ENCODE measurements at regions not wholly inside any gene's neighbourhood (a gene's known extent, or its start where the extent isn't known, plus 50 kb on each side); places are given as distances from the start of the nearest gene placed in this dataset.

DNA sequence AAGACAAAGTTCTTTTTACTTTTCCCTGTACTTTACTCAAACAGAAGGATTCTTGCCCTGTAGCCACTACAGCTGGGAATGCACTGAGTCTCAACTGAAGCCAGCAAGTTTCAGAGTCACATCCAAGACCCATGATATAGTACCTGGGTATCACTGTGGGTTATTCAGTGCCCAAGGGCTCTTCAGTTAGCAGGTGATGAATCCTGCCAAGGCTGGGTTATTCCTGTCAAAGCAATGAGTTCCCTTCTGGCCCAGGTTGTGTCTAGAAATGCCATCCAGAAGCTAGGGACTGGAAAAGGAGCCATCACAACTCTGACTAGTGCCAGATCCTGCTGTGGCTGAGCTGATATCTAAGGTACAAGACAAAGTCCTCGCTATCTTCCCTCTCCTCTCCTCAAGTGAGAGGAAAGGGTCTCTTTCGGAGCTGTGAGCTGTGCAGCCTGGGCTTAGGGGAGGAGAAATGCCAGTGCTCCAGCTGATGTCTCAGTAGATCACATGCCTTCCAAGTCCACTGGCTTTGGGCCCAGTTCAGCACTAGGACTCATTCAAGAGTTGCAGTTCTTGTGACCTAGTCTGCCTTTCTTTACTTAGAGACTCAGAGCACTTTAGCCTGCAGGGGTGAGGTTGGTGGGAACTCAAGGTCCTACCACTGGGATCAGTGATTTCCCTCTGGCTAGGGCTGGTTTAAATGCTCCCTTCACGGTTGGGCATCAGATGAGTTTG, 369.4 kb downstream of the TBX15 start (continued):
- TF ChIP-seq, protein P1, sequence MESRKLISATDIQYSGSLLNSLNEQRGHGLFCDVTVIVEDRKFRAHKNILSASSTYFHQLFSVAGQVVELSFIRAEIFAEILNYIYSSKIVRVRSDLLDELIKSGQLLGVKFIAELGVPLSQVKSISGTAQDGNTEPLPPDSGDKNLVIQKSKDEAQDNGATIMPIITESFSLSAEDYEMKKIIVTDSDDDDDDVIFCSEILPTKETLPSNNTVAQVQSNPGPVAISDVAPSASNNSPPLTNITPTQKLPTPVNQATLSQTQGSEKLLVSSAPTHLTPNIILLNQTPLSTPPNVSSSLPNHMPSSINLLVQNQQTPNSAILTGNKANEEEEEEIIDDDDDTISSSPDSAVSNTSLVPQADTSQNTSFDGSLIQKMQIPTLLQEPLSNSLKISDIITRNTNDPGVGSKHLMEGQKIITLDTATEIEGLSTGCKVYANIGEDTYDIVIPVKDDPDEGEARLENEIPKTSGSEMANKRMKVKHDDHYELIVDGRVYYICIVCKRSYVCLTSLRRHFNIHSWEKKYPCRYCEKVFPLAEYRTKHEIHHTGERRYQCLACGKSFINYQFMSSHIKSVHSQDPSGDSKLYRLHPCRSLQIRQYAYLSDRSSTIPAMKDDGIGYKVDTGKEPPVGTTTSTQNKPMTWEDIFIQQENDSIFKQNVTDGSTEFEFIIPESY (IDR thresholded peaks at IDR 0.05; ENCODE audit: borderline replicate concordance, low read depth) = no peak
- TF ChIP-seq RCOR1 (IDR thresholded peaks at IDR 0.05; ENCODE audit: low read length) = no peak
- TF ChIP-seq YY1 (IDR thresholded peaks at IDR 0.05; ENCODE audit: low read depth) = no peak
- TF ChIP-seq, protein P2, sequence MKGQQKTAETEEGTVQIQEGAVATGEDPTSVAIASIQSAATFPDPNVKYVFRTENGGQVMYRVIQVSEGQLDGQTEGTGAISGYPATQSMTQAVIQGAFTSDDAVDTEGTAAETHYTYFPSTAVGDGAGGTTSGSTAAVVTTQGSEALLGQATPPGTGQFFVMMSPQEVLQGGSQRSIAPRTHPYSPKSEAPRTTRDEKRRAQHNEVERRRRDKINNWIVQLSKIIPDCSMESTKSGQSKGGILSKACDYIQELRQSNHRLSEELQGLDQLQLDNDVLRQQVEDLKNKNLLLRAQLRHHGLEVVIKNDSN (IDR thresholded peaks at IDR 0.05; ENCODE audit: borderline replicate concordance, low read depth) = no peak
- no peak for TF ChIP-seq CHD2 (IDR thresholded peaks at IDR 0.05; ENCODE audit: low read length, partially characterized antibody)
- no peak for TF ChIP-seq NFIC (IDR thresholded peaks at IDR 0.05; ENCODE audit: borderline replicate concordance)
- no peak for TF ChIP-seq MAX (IDR thresholded peaks at IDR 0.05; ENCODE audit: low read depth)

- no peak for DNase-seq
- no peak for TF ChIP-seq TAF1 (IDR thresholded peaks at IDR 0.05; ENCODE audit: borderline replicate concordance, low read depth, low read length)
- TF ChIP-seq MAX (IDR thresholded peaks at IDR 0.05; ENCODE audit: low read depth) = no peak
- TF ChIP-seq RFX5 (IDR thresholded peaks at IDR 0.05; ENCODE audit: low read length) = no peak
- no peak for TF ChIP-seq JUND (IDR thresholded peaks at IDR 0.05)
- TF ChIP-seq EZH2phosphoT487 (IDR thresholded peaks at IDR 0.05; ENCODE audit: borderline replicate concordance, low read depth) = no peak
- no peak for TF ChIP-seq POLR2AphosphoS5 (IDR thresholded peaks at IDR 0.05; ENCODE audit: low read depth, low read length)
- no peak for TF ChIP-seq MXI1 (IDR thresholded peaks at IDR 0.05; ENCODE audit: low read depth, low read length)
- no peak for TF ChIP-seq EP300 (IDR thresholded peaks at IDR 0.05; ENCODE audit: borderline replicate concordance in 1 of 2, low read depth in 1 of 2, low read length in 1 of 2)
- TF ChIP-seq GABPA (IDR thresholded peaks at IDR 0.05; ENCODE audit: low read depth) = no peak
- TF ChIP-seq, protein P3, sequence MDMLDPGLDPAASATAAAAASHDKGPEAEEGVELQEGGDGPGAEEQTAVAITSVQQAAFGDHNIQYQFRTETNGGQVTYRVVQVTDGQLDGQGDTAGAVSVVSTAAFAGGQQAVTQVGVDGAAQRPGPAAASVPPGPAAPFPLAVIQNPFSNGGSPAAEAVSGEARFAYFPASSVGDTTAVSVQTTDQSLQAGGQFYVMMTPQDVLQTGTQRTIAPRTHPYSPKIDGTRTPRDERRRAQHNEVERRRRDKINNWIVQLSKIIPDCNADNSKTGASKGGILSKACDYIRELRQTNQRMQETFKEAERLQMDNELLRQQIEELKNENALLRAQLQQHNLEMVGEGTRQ (IDR thresholded peaks at IDR 0.05; ENCODE audit: borderline replicate concordance, low read depth, low read length) = no peak
- TF ChIP-seq PBX3 (IDR thresholded peaks at IDR 0.05) = no peak
- no peak overlapping the region for H2AFZ ChIP-seq (ENCODE audit: low read depth)
These were observed 370.2 kb downstream of the TBX15 start for GRCh38 chr1:118617916-118618315.

More at GRCh38 chr1:118617916-118618315, 370.2 kb downstream of the TBX15 start:
- H3F3A ChIP-seq (replicated peaks; ENCODE audit: insufficient read depth) = no peaks in the 10 kb centered on the region
- ChIA-PET CTCF (no interaction called here), POLR2A (no interaction called here)
- H3K4me1 ChIP-seq (ENCODE audit: control insufficient read depth in 1 of 2, insufficient read depth in 2 of 2, low read depth in 1 of 2, low read length in 1 of 2) = no peaks in the 10 kb centered on the region
- H3K27ac ChIP-seq (ENCODE audit: low read depth in 2 of 2, low read length in 1 of 2) = no peak overlapping the region
- no peaks in the 10 kb centered on the region for H3K27me3 ChIP-seq (ENCODE audit: insufficient read depth)
- no peak overlapping the region for H3K4me3 ChIP-seq (ENCODE audit: low read depth in 2 of 2, low read length in 1 of 2)
- H3K79me2 ChIP-seq (ENCODE audit: insufficient read depth) = no peaks in the 10 kb centered on the region
- H3K36me3 ChIP-seq (replicated peaks in 1 of 2; ENCODE audit: control insufficient read depth in 1 of 2, insufficient read depth in 2 of 2, low read length in 1 of 2) = no peaks in the 10 kb centered on the region
- H3K9ac ChIP-seq = no peak overlapping the region
- H3K9me3 ChIP-seq = no peaks in the 10 kb centered on the region
- 0% methylated on average over 1 of the region's 1 CpG for WGBS (ENCODE audit: low lambda C conversion rate)
- no peak overlapping the region for H3K4me2 ChIP-seq
- no peaks in the 10 kb centered on the region for H4K20me1 ChIP-seq (ENCODE audit: insufficient read depth)
- no peaks in the 10 kb centered on the region for H3K9me2 ChIP-seq

Data from SK-N-SH (cell line).